CD1c-positive myeloid dendritic cell (primary cell): ENCODE measurements at regions not wholly inside any gene's neighbourhood (a gene's known extent, or its start where the extent isn't known, plus 50 kb on each side); places are given as distances from the start of the nearest gene placed in this dataset.

Experiments used
- DNase-seq: peaks from one replicate; pipeline ENCODE4 v3.0.0-alpha.2; 2016; ENCODE audit errors: extremely low spot score

GRCh38 chr7:95668504-95669018 is 72.2 kb upstream of the PDK4 start:
- no peak for DNase-seq

DNA sequence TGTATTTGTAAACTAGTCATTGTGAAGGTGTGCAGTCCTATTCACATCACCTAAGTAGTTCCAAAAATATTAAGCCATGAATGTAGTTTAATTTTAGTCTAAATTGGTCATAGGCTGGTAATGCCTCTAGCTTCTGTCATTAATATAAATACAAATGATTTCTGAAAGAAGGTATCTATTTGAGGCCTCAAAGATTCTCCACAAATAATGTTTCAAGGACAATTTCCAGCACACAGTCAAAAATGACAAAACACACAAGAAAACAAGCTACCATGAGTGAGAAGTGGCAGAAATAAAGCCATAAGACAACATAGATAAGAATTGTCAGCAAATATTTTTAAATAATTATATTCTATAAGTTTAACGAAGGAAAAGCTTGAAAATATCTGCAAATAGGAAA is 66.7 kb upstream of the PDK4 start:
- DNase-seq: no peak

DNA sequence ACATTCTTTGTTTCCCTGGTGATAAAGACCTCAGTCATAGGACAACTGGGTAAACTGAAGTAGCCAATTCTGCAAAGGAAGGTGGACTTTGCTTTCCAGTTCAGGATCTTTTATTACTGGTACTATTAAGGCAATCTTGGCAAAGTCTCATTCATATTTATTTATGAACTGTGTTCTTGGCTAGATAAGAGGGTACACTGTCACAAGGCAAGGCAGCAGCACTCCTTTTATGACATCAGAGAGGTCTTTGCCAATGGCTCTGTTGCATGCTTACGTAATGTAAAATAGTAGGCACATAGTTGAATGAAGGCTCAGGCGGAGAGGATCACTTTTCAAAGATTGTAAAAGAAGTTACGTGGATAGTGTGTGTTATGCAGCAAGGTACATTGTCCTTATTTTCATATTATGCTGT is 63.7 kb upstream of the PDK4 start:
- DNase-seq: no peak

DNA sequence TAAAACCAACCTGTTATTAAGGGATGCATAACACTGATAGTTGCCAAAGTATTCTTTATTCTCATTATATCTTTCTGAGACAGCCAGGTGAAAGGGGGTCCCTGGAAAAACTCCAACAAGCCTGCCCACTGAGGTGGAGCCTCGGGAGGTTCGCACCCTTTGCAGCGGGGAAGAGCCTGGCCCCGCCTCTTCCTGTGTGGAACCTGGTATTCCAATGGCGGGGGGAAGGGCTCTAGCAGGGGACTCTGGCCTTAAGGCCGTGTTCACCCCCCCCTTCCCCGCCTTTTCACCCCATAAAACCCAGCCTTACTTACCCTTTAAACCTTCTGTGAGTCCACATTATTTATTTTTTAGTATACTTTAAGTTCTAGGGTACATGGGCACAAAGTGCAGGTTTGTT is 62.4 kb upstream of the PDK4 start:
- DNase-seq: no peak

GRCh38 chr7:95649546-95649945 is 53.2 kb upstream of the PDK4 start:
- no peak for DNase-seq

- no peak for DNase-seq
Measured at GRCh38 chr7:95646350-95646749, 50.0 kb upstream of the PDK4 start.
